WTC11 (cell line): ENCODE measurements at regions not wholly inside any gene's neighbourhood (a gene's known extent, or its start where the extent isn't known, plus 50 kb on each side); places are given as distances from the start of the nearest gene placed in this dataset.

Experiments
- ATAC-seq: fragments of 200-7000 bp; cut with Tn5 transposase; 2 replicates; pipeline ENCODE4 v1.10.0; 2021; ENCODE audit warnings: mild to moderate bottlenecking, moderate library complexity
- CTCF ChIA-PET: fragments of 300-600 bp; sonication (Branson Sonifier 250); formaldehyde crosslinking; loops from one replicate; lab custom pipeline; 2021; ENCODE audit warnings: antibody characterized with exemption; lab: Charles Lee
- POLR2A ChIA-PET: fragments of 350-600 bp; sonication (Branson Sonifier 250); formaldehyde crosslinking; loops from one replicate; lab custom pipeline; 2021; ENCODE audit warnings: antibody characterized with exemption; lab: Charles Lee
- DNase-seq: peaks from one replicate; pipeline ENCODE4 v3.0.0; 2021; ENCODE audit warnings: low spot score
- H3K27ac Mint-ChIP-seq: 2 replicates; pipeline ENCODE4 v1.8.0; 2021; ENCODE audit warnings: mixed read lengths
- H3K27me3 Mint-ChIP-seq: 2 replicates; pipeline ENCODE4 v1.8.0; 2021; ENCODE audit warnings: low read depth, mild to moderate bottlenecking, moderate library complexity, mixed read lengths
- H3K36me3 Mint-ChIP-seq: 2 replicates; pipeline ENCODE4 v1.8.0; 2021; ENCODE audit warnings: mixed read lengths
- H3K4me1 Mint-ChIP-seq: 2 replicates; pipeline ENCODE4 v1.8.0; 2022; ENCODE audit warnings: mixed read lengths
- H3K4me3 Mint-ChIP-seq: 2 replicates; pipeline ENCODE4 v1.8.0; 2021; ENCODE audit warnings: mild to moderate bottlenecking, moderate library complexity, mixed read lengths
- H3K9me3 Mint-ChIP-seq: 2 replicates; pipeline ENCODE4 v1.8.0; 2021; ENCODE audit warnings: mixed read lengths
- CBFB ChIP-seq: sonication (generic); formaldehyde crosslinking; IDR thresholded peaks from 2 replicates; pipeline ENCODE4 v1.8.1; 2022; ENCODE audit warnings: mild to moderate bottlenecking, low read depth, missing genetic modification reagents
- ELF4 ChIP-seq: sonication (generic); formaldehyde crosslinking; IDR thresholded peaks from 2 replicates; pipeline ENCODE4 v1.8.1; 2022; ENCODE audit warnings: low read depth, mild to moderate bottlenecking, moderate library complexity, missing genetic modification reagents
- ESRRA ChIP-seq: sonication (generic); formaldehyde crosslinking; IDR thresholded peaks from 2 replicates; pipeline ENCODE4 v1.8.1; 2022; ENCODE audit warnings: mild to moderate bottlenecking, missing genetic modification reagents, borderline replicate concordance
- HMGXB4 ChIP-seq: sonication (generic); formaldehyde crosslinking; IDR thresholded peaks from 2 replicates; pipeline ENCODE4 v1.8.1; 2023; ENCODE audit warnings: mild to moderate bottlenecking, moderate library complexity, missing genetic modification reagents
- JUN ChIP-seq: sonication (generic); formaldehyde crosslinking; IDR thresholded peaks from 2 replicates; pipeline ENCODE4 v1.8.0; 2023; ENCODE audit warnings: mild to moderate bottlenecking, missing genetic modification reagents
- MXD4 ChIP-seq: fragments of 250-450 bp; sonication (Bioruptor Pico); IDR thresholded peaks from 2 replicates; pipeline ENCODE4 v1.8.0; 2021; ENCODE audit warnings: mild to moderate bottlenecking, moderate library complexity, borderline replicate concordance
- NFE2L1 ChIP-seq: sonication (generic); formaldehyde crosslinking; IDR thresholded peaks from 2 replicates; pipeline ENCODE4 v1.8.1; 2023; ENCODE audit warnings: missing genetic modification reagents
- NR1H2 ChIP-seq: sonication (generic); formaldehyde crosslinking; IDR thresholded peaks from 2 replicates; pipeline ENCODE4 v1.9.0; 2021; ENCODE audit warnings: mild to moderate bottlenecking, moderate library complexity, missing genetic modification reagents
- NR3C1 ChIP-seq: sonication (generic); formaldehyde crosslinking; conservative IDR thresholded peaks from 2 replicates; pipeline ENCODE4 v1.8.1; 2023; ENCODE audit warnings: low read depth, mild to moderate bottlenecking, missing genetic modification reagents
- PREB ChIP-seq: sonication (generic); formaldehyde crosslinking; IDR thresholded peaks from 2 replicates; pipeline ENCODE4 v1.8.1; 2022; ENCODE audit warnings: mild to moderate bottlenecking, missing genetic modification reagents, moderate library complexity, borderline replicate concordance
- SMAD3 ChIP-seq: sonication (generic); formaldehyde crosslinking; IDR thresholded peaks from 2 replicates; pipeline ENCODE4 v1.8.0; 2022; ENCODE audit warnings: missing genetic modification reagents, mild to moderate bottlenecking, borderline replicate concordance
- SOX15 ChIP-seq: fragments of 250-450 bp; sonication (Bioruptor Pico); IDR thresholded peaks from 2 replicates; pipeline ENCODE4 v1.9.0; 2021; ENCODE audit warnings: mild to moderate bottlenecking
- ZBTB21 ChIP-seq: sonication (generic); formaldehyde crosslinking; IDR thresholded peaks from 2 replicates; pipeline ENCODE4 v1.8.1; 2023; ENCODE audit warnings: mild to moderate bottlenecking, missing genetic modification reagents, borderline replicate concordance
- ZNF317 ChIP-seq: sonication (generic); formaldehyde crosslinking; IDR thresholded peaks from 2 replicates; pipeline ENCODE4 v1.8.1; 2023; ENCODE audit warnings: low read depth, mild to moderate bottlenecking, moderate library complexity, missing genetic modification reagents, borderline replicate concordance
- ZNF416 ChIP-seq: fragments of 250-450 bp; sonication (Bioruptor Pico); IDR thresholded peaks from 2 replicates; pipeline ENCODE4 v1.9.0; 2021; ENCODE audit warnings: mild to moderate bottlenecking, inconsistent platforms
- TF ChIP-seq, protein P1 (sequence below): fragments of 250-450 bp; sonication (Bioruptor Pico); IDR thresholded peaks from 2 replicates; pipeline ENCODE4 v2.1.2; 2022; ENCODE audit warnings: mild to moderate bottlenecking, moderate library complexity
- TF ChIP-seq, protein P2 (sequence below): sonication (generic); formaldehyde crosslinking; IDR thresholded peaks from 2 replicates; pipeline ENCODE4 v1.8.1; 2022; ENCODE audit warnings: mild to moderate bottlenecking, moderate library complexity, missing genetic modification reagents

- H3K36me3 Mint-ChIP-seq: peaks cover 8% of the 10 kb centered on the region
- ChIA-PET POLR2A (no interaction called here), CTCF (no interaction called here)
- TF ChIP-seq PREB: no peak
- no peak for TF ChIP-seq NR3C1
- no peak for TF ChIP-seq SOX15 (CRISPR knock-in tag)
- TF ChIP-seq ELF4 (CRISPR knock-in tag): no peak
- no peak for TF ChIP-seq CBFB (CRISPR knock-in tag)
- TF ChIP-seq ZNF317 (CRISPR knock-in tag): no peak
- no peak for TF ChIP-seq MXD4 (CRISPR knock-in tag)
- no peak for TF ChIP-seq ZNF416
- TF ChIP-seq NFE2L1 (CRISPR knock-in tag): no peak
- H3K4me1 Mint-ChIP-seq: peaks cover 10% of the 10 kb centered on the region
- H3K4me3 Mint-ChIP-seq: no peak overlapping the region
- no peak for DNase-seq
- H3K9me3 Mint-ChIP-seq: peaks cover 14% of the 10 kb centered on the region
- no peak for ATAC-seq
- no peak overlapping the region for H3K27ac Mint-ChIP-seq
- no peaks in the 10 kb centered on the region for H3K27me3 Mint-ChIP-seq
Measured at GRCh38 chr6:134821397-134821796, 128.5 kb downstream of the ALDH8A1 start.

DNA sequence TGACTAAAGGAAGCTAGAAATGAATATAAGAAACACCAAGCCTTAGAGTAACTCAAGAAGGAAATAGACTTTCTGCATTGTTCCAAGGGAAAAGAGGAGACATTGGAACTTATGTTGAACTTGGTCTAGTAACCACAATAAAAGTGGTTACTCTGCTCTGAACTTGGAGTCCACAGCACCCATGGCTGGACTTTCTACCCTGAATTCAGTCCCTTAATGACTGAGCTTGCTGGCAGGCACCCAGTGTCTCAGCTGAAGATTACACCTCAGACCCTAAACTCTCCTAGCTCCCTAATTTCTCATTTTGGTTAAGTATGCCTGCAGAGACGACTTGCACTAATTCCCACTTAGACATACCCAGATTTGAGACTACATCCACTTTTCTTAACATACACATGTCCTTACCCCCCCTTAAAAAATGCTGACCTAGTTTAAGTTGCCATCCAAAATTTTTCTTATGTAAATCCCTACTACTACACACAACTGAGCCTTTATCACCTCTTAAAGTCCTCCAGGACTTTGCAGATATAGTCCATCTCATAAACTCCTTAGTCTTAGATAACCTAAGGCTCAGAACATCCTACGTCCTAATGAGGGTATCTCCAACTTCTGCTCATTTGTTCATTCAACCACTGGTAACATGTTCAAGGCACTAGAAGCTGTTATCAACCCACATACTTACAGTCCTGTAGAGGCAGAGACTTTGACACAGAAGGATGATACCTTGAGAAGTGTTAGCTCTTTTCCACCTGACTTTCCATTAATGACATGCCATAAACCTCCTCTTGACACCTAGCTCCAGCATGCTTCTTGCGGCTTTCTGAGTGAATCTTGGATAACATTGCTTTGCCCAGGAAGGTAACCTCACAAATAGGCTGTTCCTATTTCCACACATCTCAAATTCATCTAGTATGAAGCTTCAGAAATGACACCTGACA lies 129.8 kb downstream of the ALDH8A1 start:
- POLR2A ChIA-PET: interaction anchor here (0.6 kb wide), 1 partner anchor 11 kb away, joined by 6 read pairs; no protein-coding TSS in a partner anchor
- H3K4me3 Mint-ChIP-seq: no peak overlapping the region
- DNase-seq: no peak
- peaks cover 6% of the 10 kb centered on the region for H3K9me3 Mint-ChIP-seq
- TF ChIP-seq ZBTB21 (no peak), NR1H2 (CRISPR knock-in tag) (no peak), SMAD3 (CRISPR knock-in tag) (no peak), ESRRA (CRISPR knock-in tag) (no peak)
- TF ChIP-seq, protein P1, sequence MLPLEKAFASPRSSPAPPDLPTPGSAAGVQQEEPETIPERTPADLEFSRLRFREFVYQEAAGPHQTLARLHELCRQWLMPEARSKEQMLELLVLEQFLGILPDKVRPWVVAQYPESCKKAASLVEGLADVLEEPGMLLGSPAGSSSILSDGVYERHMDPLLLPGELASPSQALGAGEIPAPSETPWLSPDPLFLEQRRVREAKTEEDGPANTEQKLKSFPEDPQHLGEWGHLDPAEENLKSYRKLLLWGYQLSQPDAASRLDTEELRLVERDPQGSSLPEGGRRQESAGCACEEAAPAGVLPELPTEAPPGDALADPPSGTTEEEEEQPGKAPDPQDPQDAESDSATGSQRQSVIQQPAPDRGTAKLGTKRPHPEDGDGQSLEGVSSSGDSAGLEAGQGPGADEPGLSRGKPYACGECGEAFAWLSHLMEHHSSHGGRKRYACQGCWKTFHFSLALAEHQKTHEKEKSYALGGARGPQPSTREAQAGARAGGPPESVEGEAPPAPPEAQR (CRISPR knock-in tag): no peak
- TF ChIP-seq, protein P2, sequence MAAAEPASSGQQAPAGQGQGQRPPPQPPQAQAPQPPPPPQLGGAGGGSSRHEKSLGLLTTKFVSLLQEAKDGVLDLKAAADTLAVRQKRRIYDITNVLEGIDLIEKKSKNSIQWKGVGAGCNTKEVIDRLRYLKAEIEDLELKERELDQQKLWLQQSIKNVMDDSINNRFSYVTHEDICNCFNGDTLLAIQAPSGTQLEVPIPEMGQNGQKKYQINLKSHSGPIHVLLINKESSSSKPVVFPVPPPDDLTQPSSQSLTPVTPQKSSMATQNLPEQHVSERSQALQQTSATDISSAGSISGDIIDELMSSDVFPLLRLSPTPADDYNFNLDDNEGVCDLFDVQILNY (CRISPR knock-in tag): no peak
- CTCF ChIA-PET: interaction anchor here (1.1 kb wide), 1 partner anchor 696 kb away, joined by 4 read pairs; no protein-coding TSS in a partner anchor
- no peaks in the 10 kb centered on the region for H3K27me3 Mint-ChIP-seq
- peaks cover 10% of the 10 kb centered on the region for H3K4me1 Mint-ChIP-seq
- H3K27ac Mint-ChIP-seq: no peak overlapping the region
- no peak for ATAC-seq
- H3K36me3 Mint-ChIP-seq: peaks cover 5% of the 10 kb centered on the region

- Mint-ChIP-seq H3K9me3 (no peaks in the 10 kb centered on the region), H3K4me3 (no peak overlapping the region)
- CTCF ChIA-PET: no interaction called here
Measured at GRCh38 chr6:134819236-134819635, 130.7 kb downstream of the ALDH8A1 start.

More at GRCh38 chr6:134819236-134819635, 130.7 kb downstream of the ALDH8A1 start:
- TF ChIP-seq, protein P1 (CRISPR knock-in tag): no peak
- no peak for TF ChIP-seq HMGXB4 (CRISPR knock-in tag)
- TF ChIP-seq JUN: no peak
- peaks cover 10% of the 10 kb centered on the region for H3K4me1 Mint-ChIP-seq
- no peak for DNase-seq
- no peaks in the 10 kb centered on the region for H3K36me3 Mint-ChIP-seq
- H3K27ac Mint-ChIP-seq: no peak overlapping the region
- no peaks in the 10 kb centered on the region for H3K27me3 Mint-ChIP-seq
- ATAC-seq: no peak
- POLR2A ChIA-PET: interaction anchor here (0.6 kb wide), 1 partner anchor 11 kb away, joined by 6 read pairs; no protein-coding TSS in a partner anchor
